Kidney epithelial cell (primary cell): ENCODE measurements at regions not wholly inside any gene's neighbourhood (a gene's known extent, or its start where the extent isn't known, plus 50 kb on each side); places are given as distances from the start of the nearest gene placed in this dataset.

Source experiments
- DNase-seq: peaks from one replicate; pipeline ENCODE4 v3.0.0-alpha.2; 2010; ENCODE audit warnings: low read depth
- H3K27me3 ChIP-seq: 2 replicates; pipeline ENCODE4 v1.6.0; 2011; ENCODE audit warnings: low read length; ENCODE audit not compliant: control insufficient read depth, insufficient read depth
- H3K36me3 ChIP-seq: 2 replicates; pipeline ENCODE4 v1.5.1; 2011; ENCODE audit warnings: low read length; ENCODE audit not compliant: control insufficient read depth, insufficient read depth
- H3K4me3 ChIP-seq: 2 replicates; pipeline ENCODE4 v1.5.1; 2011; ENCODE audit warnings: low read depth, mild to moderate bottlenecking, control low read depth, low read length
- CTCF ChIP-seq: IDR thresholded peaks from 2 replicates; pipeline ENCODE4 v1.5.1; 2011; ENCODE audit warnings: mild to moderate bottlenecking, moderate library complexity, low read length, control low read depth, inconsistent platforms; ENCODE audit not compliant: insufficient read depth, poor library complexity, severe bottlenecking

GRCh38 chr22:47793304-47794101 lies 1031.1 kb downstream of the TBC1D22A start:
- no peak for DNase-seq
- Histone ChIP-seq H3K27me3 (no peaks in the 10 kb centered on the region), H3K36me3 (no peaks in the 10 kb centered on the region), H3K4me3 (no peak overlapping the region)
- TF ChIP-seq CTCF: no peak

- no peak for TF ChIP-seq CTCF
- H3K27me3 ChIP-seq: no peaks in the 10 kb centered on the region
- H3K36me3 ChIP-seq: no peaks in the 10 kb centered on the region
- no peak overlapping the region for H3K4me3 ChIP-seq
- no peak for DNase-seq
Observed at GRCh38 chr22:47789171-47789570, 1026.7 kb downstream of the TBC1D22A start.

GRCh38 chr22:47788461-47788860 lies 1026.0 kb downstream of the TBC1D22A start:
- Histone ChIP-seq H3K27me3 (no peaks in the 10 kb centered on the region), H3K36me3 (no peaks in the 10 kb centered on the region), H3K4me3 (no peak overlapping the region)
- TF ChIP-seq CTCF: no peak
- no peak for DNase-seq

GRCh38 chr22:47787501-47788227 lies 1025.2 kb downstream of the TBC1D22A start:
- H3K27me3 ChIP-seq: no peaks in the 10 kb centered on the region
- no peaks in the 10 kb centered on the region for H3K36me3 ChIP-seq
- TF ChIP-seq CTCF: no peak
- DNase-seq: no peak
- H3K4me3 ChIP-seq: no peak overlapping the region

GRCh38 chr22:47786650-47787290 lies 1024.3 kb downstream of the TBC1D22A start:
- TF ChIP-seq CTCF: no peak
- DNase-seq: no peak
- Histone ChIP-seq H3K4me3 (no peak overlapping the region), H3K27me3 (no peaks in the 10 kb centered on the region), H3K36me3 (no peaks in the 10 kb centered on the region)
